Astrocyte of the spinal cord (primary cell): ENCODE measurements at regions not wholly inside any gene's neighbourhood (a gene's known extent, or its start where the extent isn't known, plus 50 kb on each side); places are given as distances from the start of the nearest gene placed in this dataset.

Experiments used
- DNase-seq: peaks from one replicate; pipeline ENCODE4 v3.0.0; 2011; ENCODE audit warnings: low read depth, low spot score
- H3K4me3 ChIP-seq: 2 replicates; pipeline ENCODE4 v1.5.1; 2011; ENCODE audit warnings: low read depth, mild to moderate bottlenecking, low read length, moderate library complexity
- CTCF ChIP-seq: IDR thresholded peaks from 2 replicates; pipeline ENCODE4 v1.5.1; 2012; ENCODE audit warnings: low read depth, mild to moderate bottlenecking, low read length, inconsistent platforms
- in situ Hi-C: cut with HindIII; loops from 2 replicates; pipeline ENCODE4 v1.10.0; 2017; ENCODE audit warnings: low sequenced_read_pairs

- H3K4me3 ChIP-seq = no peak overlapping the region
- TF ChIP-seq CTCF = no peak
- DNase-seq = no peak
- in situ Hi-C loops = no loop called here
These were observed 214.7 kb downstream of the PIK3R1 start for GRCh38 chr5:68430279-68430678.

- in situ Hi-C loops = no loop called here
- H3K4me3 ChIP-seq = no peak overlapping the region
- DNase-seq = peak; percentile 14
- no peak for TF ChIP-seq CTCF
These were observed 215.6 kb downstream of the PIK3R1 start for GRCh38 chr5:68431186-68431585.

GRCh38 chr5:68431601-68432337 is 216.2 kb downstream of the PIK3R1 start:
- TF ChIP-seq CTCF = no peak
- DNase-seq = no peak
- no peak overlapping the region for H3K4me3 ChIP-seq
- in situ Hi-C loops = no loop called here

- in situ Hi-C loops = no loop called here
- DNase-seq = no peak
These were observed 217.1 kb downstream of the PIK3R1 start for GRCh38 chr5:68432682-68433081.

GRCh38 chr5:68433526-68433922 is 218.0 kb downstream of the PIK3R1 start:
- DNase-seq = no peak
- H3K4me3 ChIP-seq = no peak overlapping the region
- no peak for TF ChIP-seq CTCF
- in situ Hi-C loops = no loop called here

More at GRCh38 chr5:68432682-68433081, 217.1 kb downstream of the PIK3R1 start:
- H3K4me3 ChIP-seq = no peak overlapping the region
- no peak for TF ChIP-seq CTCF

GRCh38 chr5:68433923-68434879 is 218.6 kb downstream of the PIK3R1 start:
- in situ Hi-C loops = no loop called here
- TF ChIP-seq CTCF = no peak
- H3K4me3 ChIP-seq = no peak overlapping the region
- peak; percentile 91 for DNase-seq
